ENCODE measurements at regions not wholly inside any gene's neighbourhood (a gene's known extent, or its start where the extent isn't known, plus 50 kb on each side); places are given as distances from the start of the nearest gene placed in this dataset.

GRCh38 chr9:18216376-18216775 is 257.6 kb upstream of the ADAMTSL1 start:
- TF ChIP-seq JUN (CRISPR knock-in tag; IDR thresholded peaks at IDR 0.05) (no peak), TAF1 (CRISPR knock-in tag; IDR thresholded peaks at IDR 0.05) (no peak), THRA (CRISPR knock-in tag; IDR thresholded peaks at IDR 0.05; ENCODE audit: borderline replicate concordance) (no peak), MTA1 (CRISPR knock-in tag; IDR thresholded peaks at IDR 0.05; ENCODE audit: borderline replicate concordance) (no peak), ZNF546 (CRISPR knock-in tag; conservative IDR thresholded peaks at IDR 0.05) (no peak), IRF9 (CRISPR knock-in tag; IDR thresholded peaks at IDR 0.05; ENCODE audit: borderline replicate concordance) (no peak), KDM6A (CRISPR knock-in tag; IDR thresholded peaks at IDR 0.05; ENCODE audit: low read depth) (no peak), TCF7 (IDR thresholded peaks at IDR 0.05; ENCODE audit: low read depth) (no peak), CTCF (CRISPR knock-in tag; IDR thresholded peaks at IDR 0.05) (no peak), ZSCAN29 (CRISPR knock-in tag; conservative IDR thresholded peaks at IDR 0.05) (no peak), POLR2AphosphoS5 (IDR thresholded peaks at IDR 0.05; ENCODE audit: low read depth, low read length) (no peak)

Data from HepG2 (cell line).